ENCODE measurements at regions not wholly inside any gene's neighbourhood (a gene's known extent, or its start where the extent isn't known, plus 50 kb on each side); places are given as distances from the start of the nearest gene placed in this dataset.
"Not testable (repeated sequence)": the region's sequence is repeated elsewhere in the genome, so short reads cannot be mapped to it uniquely, and the experiment has no call there.

DNA sequence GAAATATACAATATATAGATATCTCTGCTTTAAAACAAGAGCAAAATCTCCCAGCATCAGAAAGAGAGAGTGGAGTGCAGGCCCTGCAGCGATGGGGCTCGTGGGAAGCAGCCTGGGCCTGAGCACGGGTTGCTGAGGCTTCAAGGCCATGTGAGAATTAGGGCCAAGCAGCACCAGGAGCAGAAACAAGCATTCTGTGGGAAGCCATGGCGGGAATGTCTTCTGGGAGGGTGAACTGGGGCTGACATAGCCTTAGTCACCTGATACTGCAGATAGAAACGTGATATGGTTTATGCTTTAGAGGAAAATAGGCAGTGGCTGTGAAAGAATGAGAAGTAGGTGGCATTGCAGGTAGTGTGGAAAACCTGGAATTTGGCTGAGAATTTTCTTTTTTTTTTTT, 472.3 kb downstream of the IRS2 start:
- Histone ChIP-seq H3K4me1 (ENCODE audit: low read depth) (no peaks in the 10 kb centered on the region), H3K9me3 (ENCODE audit: low read depth) (no peaks in the 10 kb centered on the region), H3K36me3 (no peaks in the 10 kb centered on the region), H3K27me3 (no peaks in the 10 kb centered on the region), H3K4me3 (no peak overlapping the region), H3K27ac (no peak overlapping the region)
- DNase-seq (ENCODE audit: low read depth in 1 of 2, low spot score in 1 of 2) = no peak
- no peak for TF ChIP-seq CTCF (IDR thresholded peaks at IDR 0.05; ENCODE audit: low read depth, low read length)

DNA sequence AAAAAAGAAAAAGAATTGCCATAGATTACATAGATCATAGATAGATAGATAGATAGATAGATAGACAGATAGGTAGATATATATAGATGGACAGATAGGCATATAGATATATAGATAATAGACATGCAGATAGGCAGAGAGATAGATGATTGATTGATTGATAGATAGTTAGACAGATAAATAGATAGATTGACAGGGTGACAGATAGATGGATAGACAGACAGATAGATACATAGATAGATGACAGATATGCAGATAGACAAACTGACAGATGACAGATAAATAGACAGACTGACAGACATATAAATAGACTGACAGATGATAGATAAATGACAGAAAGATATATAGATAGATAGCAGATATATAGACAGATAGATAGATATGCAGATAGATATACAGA, 474.0 kb downstream of the IRS2 start:
- no peaks in the 10 kb centered on the region for H3K9me3 ChIP-seq (ENCODE audit: low read depth)
- TF ChIP-seq CTCF (IDR thresholded peaks at IDR 0.05; ENCODE audit: low read depth, low read length) = no peak

GRCh38 chr13:109311431-109311976, 474.9 kb downstream of the IRS2 start:
- H3K4me3 ChIP-seq; DNase-seq (ENCODE audit: low read depth in 1 of 2, low spot score in 1 of 2); H3K4me1 ChIP-seq (ENCODE audit: low read depth); H3K9me3 ChIP-seq (ENCODE audit: low read depth); H3K27me3 ChIP-seq; H3K36me3 ChIP-seq; H3K27ac ChIP-seq: not testable (repeated sequence)

More for the DNA sequence above, 474.0 kb downstream of the IRS2 start:
- Histone ChIP-seq H3K27ac (no peak overlapping the region), H3K27me3 (no peaks in the 10 kb centered on the region), H3K36me3 (no peaks in the 10 kb centered on the region), H3K4me1 (ENCODE audit: low read depth) (no peaks in the 10 kb centered on the region), H3K4me3 (no peak overlapping the region)
- DNase-seq (ENCODE audit: low read depth in 1 of 2, low spot score in 1 of 2) = no peak

DNA sequence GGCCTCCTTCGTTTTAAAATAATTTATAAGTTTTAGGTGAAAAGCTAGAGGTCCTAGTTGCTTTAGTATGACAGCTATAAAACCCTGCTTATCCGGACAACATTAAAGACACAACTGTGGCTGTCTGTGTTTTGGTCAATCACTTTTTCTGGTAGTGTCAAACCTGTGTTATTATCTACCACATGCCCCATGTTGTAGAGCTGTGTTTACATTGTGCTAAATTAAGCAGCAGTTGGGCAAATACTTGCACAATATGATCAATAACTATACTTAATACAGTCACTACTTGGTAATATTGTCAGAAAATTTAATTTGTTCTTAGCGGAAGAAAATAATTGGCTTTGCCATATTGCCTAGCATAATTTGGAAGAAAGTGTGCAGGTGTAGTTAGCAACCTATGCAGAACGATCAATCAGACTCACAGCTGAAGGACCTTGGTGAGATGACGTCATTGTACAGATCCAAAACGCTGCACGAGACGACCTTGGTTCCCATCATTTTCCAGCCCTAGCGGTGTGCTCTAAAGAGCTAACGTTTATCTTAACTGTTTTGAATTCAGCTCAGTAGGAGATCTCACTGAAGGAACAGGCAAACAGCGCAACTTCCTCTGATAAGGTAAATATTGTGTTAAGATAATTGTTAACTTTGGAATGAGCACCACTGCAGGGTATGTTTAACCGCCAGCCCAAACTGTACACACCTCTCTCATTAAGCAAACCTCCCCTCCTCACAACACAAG, 476.6 kb downstream of the IRS2 start:
- no peak for TF ChIP-seq CTCF (IDR thresholded peaks at IDR 0.05; ENCODE audit: low read depth, low read length)
- no peaks in the 10 kb centered on the region for H3K27me3 ChIP-seq
- H3K36me3 ChIP-seq = no peaks in the 10 kb centered on the region
- no peaks in the 10 kb centered on the region for H3K4me1 ChIP-seq (ENCODE audit: low read depth)
- no peaks in the 10 kb centered on the region for H3K9me3 ChIP-seq (ENCODE audit: low read depth)
- H3K4me3 ChIP-seq = no peak overlapping the region
- H3K27ac ChIP-seq = no peak overlapping the region
- DNase-seq (ENCODE audit: low read depth in 1 of 2, low spot score in 1 of 2) = no peak

GRCh38 chr13:109307027-109307426, 479.4 kb downstream of the IRS2 start:
- H3K4me3 ChIP-seq = no peak overlapping the region
- no peak for DNase-seq (ENCODE audit: low read depth in 1 of 2, low spot score in 1 of 2)
- no peak overlapping the region for H3K27ac ChIP-seq
- no peaks in the 10 kb centered on the region for H3K27me3 ChIP-seq
- no peaks in the 10 kb centered on the region for H3K9me3 ChIP-seq (ENCODE audit: low read depth)
- no peaks in the 10 kb centered on the region for H3K4me1 ChIP-seq (ENCODE audit: low read depth)
- TF ChIP-seq CTCF (IDR thresholded peaks at IDR 0.05; ENCODE audit: low read depth, low read length) = no peak
- no peaks in the 10 kb centered on the region for H3K36me3 ChIP-seq

GRCh38 chr13:109301726-109302125, 484.7 kb downstream of the IRS2 start:
- no peak overlapping the region for H3K27ac ChIP-seq
- H3K9me3 ChIP-seq (ENCODE audit: low read depth) = no peaks in the 10 kb centered on the region
- H3K27me3 ChIP-seq = no peaks in the 10 kb centered on the region
- DNase-seq (ENCODE audit: low read depth in 1 of 2, low spot score in 1 of 2) = no peak
- TF ChIP-seq CTCF (IDR thresholded peaks at IDR 0.05; ENCODE audit: low read depth, low read length) = no peak
- no peaks in the 10 kb centered on the region for H3K36me3 ChIP-seq
- H3K4me1 ChIP-seq (ENCODE audit: low read depth) = no peaks in the 10 kb centered on the region
- no peak overlapping the region for H3K4me3 ChIP-seq
